ENCODE measurements at regions not wholly inside any gene's neighbourhood (a gene's known extent, or its start where the extent isn't known, plus 50 kb on each side); places are given as distances from the start of the nearest gene placed in this dataset.

DNA sequence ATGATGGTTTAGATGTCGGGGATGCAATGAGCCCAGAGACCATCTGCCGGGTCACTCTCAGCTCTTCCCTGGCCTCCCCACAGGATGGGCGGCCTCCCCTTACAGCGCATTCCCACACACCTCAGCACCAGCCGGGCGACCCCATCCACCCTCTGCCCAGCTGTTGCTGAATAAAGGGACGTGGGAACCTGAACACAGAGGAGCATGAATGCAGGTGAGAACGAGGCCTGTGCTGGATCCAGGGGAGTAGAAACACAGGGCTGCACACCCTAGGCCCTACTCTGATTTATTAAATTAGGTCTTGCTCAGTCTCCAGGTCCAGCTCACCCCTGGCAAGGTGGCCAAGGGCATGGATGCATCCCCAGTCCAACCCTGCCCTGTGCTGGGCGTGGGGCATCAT, 180.5 kb downstream of the CTTN start:
- Histone ChIP-seq H2BK15ac (ENCODE audit: low read depth, low read length) (no peak overlapping the region), H3K27me3 (ENCODE audit: insufficient read depth, low read length) (no peaks in the 10 kb centered on the region), H4K20me1 (ENCODE audit: control insufficient read depth, insufficient read depth, insufficient read length) (no peaks in the 10 kb centered on the region), H3K79me1 (ENCODE audit: insufficient read depth, low read depth, low read length, poor library complexity, severe bottlenecking) (no peaks in the 10 kb centered on the region), H4K5ac (ENCODE audit: insufficient read length, low read depth, low read length) (no peak overlapping the region), H2BK20ac (ENCODE audit: low read depth, low read length, poor library complexity, severe bottlenecking) (no peak overlapping the region), H3T11ph (ENCODE audit: low read length) (no peak overlapping the region), H3K23ac (ENCODE audit: insufficient read length, low read depth, low read length) (no peak overlapping the region), H3K9ac (ENCODE audit: extremely low read depth, insufficient read length, low read length) (no peak overlapping the region), H3K23me2 (ENCODE audit: insufficient read length, low read depth, low read length, poor library complexity, severe bottlenecking) (no peaks in the 10 kb centered on the region), H3K18ac (ENCODE audit: insufficient read length, low read depth, low read length) (no peak overlapping the region), H2AFZ (ENCODE audit: low read length) (no peak overlapping the region), H3K79me2 (ENCODE audit: insufficient read depth, low read length) (no peaks in the 10 kb centered on the region), H2AK5ac (ENCODE audit: insufficient read length, low read length) (no peak overlapping the region), H4K8ac (replicated peaks; ENCODE audit: insufficient read length, low read depth, low read length) (no peak overlapping the region), H4K91ac (ENCODE audit: insufficient read length, low read depth, low read length) (no peak overlapping the region), H3K56ac (ENCODE audit: insufficient read length, low read depth, low read length) (no peak overlapping the region), H3K4me1 (ENCODE audit: insufficient read depth, low read length) (peaks cover 2% of the 10 kb centered on the region; the same call in 1 of the 2 replicates), H2BK120ac (ENCODE audit: low read depth, low read length, poor library complexity, severe bottlenecking) (no peak overlapping the region), H2BK5ac (ENCODE audit: insufficient read length, low read length) (no peak overlapping the region), H2BK12ac (ENCODE audit: insufficient read length, low read depth, low read length) (no peak overlapping the region), H3K27ac (ENCODE audit: insufficient read length, low read depth, low read length) (no peak overlapping the region), H3K4ac (ENCODE audit: low read depth, low read length) (no peak overlapping the region), H3K14ac (ENCODE audit: insufficient read depth, low read length) (no peak overlapping the region), H3K4me2 (ENCODE audit: insufficient read depth, insufficient read length, low read length) (no peak overlapping the region), H3K9me3 (ENCODE audit: control insufficient read depth, low read depth, low read length) (no peaks in the 10 kb centered on the region)
- Mint-ChIP-seq H3K27me3 (ENCODE audit: low read depth) (no peaks in the 10 kb centered on the region; the same call in 1 of the 2 replicates), H3K27ac (no peak overlapping the region; a peak in 1 of 7 replicates), H3K4me1 (peaks cover 8 to 21% of the 10 kb centered on the region in 2 experiments), H3K9me3 (no peaks in the 10 kb centered on the region), H3K4me3 (no peak overlapping the region), H3K36me3 (ENCODE audit: insufficient read depth in 1 of 3, low read depth in 3 of 3) (peaks cover 0 to 1% (median 0%) of the 10 kb centered on the region in 3 experiments; a peak in 1 of 7 replicates)
- TF ChIP-seq, protein P1, sequence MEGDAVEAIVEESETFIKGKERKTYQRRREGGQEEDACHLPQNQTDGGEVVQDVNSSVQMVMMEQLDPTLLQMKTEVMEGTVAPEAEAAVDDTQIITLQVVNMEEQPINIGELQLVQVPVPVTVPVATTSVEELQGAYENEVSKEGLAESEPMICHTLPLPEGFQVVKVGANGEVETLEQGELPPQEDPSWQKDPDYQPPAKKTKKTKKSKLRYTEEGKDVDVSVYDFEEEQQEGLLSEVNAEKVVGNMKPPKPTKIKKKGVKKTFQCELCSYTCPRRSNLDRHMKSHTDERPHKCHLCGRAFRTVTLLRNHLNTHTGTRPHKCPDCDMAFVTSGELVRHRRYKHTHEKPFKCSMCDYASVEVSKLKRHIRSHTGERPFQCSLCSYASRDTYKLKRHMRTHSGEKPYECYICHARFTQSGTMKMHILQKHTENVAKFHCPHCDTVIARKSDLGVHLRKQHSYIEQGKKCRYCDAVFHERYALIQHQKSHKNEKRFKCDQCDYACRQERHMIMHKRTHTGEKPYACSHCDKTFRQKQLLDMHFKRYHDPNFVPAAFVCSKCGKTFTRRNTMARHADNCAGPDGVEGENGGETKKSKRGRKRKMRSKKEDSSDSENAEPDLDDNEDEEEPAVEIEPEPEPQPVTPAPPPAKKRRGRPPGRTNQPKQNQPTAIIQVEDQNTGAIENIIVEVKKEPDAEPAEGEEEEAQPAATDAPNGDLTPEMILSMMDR (conservative IDR thresholded peaks at IDR 0.05), result no peak
- no CpG with 5 or more reads among the region's 9 CpGs for WGBS (ENCODE audit: extremely low coverage, insufficient read length, low lambda C conversion rate)
- DNase-seq, result no peak
